Upper lobe of left lung (tissue), 6 donors: ENCODE measurements at regions not wholly inside any gene's neighbourhood (a gene's known extent, or its start where the extent isn't known, plus 50 kb on each side); places are given as distances from the start of the nearest gene placed in this dataset.

Experiments
- ATAC-seq, 2 donors: fragments of 200-7000 bp; cut with Tn5 transposase; one replicate each; pipeline ENCODE4 v1.9.1; 2022; ENCODE audit warnings: mild to moderate bottlenecking in 2 of 2, moderate library complexity in 2 of 2; ENCODE audit not compliant: low FRiP score in 2 of 2
- DNase-seq, 2 donors: peaks; one replicate each; pipeline ENCODE4 v3.0.0-alpha.2; 2019 to 2020
- H3K27ac ChIP-seq, 4 donors: fragments of 200-600 bp; sonication (generic); one replicate each; pipeline ENCODE4 v1.5.1; 2016 to 2019
- H3K27me3 ChIP-seq, 4 donors: fragments of 200-600 bp; sonication (generic); one replicate each; pipeline ENCODE4 v1.5.1; 2017 to 2019
- H3K36me3 ChIP-seq, 4 donors: fragments of 200-600 bp; sonication (generic); one replicate each; pipeline ENCODE4 v1.5.1; 2016 to 2019
- H3K4me1 ChIP-seq, 4 donors: fragments of 200-600 bp; sonication (generic); one replicate each; pipeline ENCODE4 v1.5.1; 2018 to 2019
- H3K4me3 ChIP-seq, 4 donors: fragments of 200-600 bp; sonication (generic); one replicate each; pipeline ENCODE4 v1.5.1; 2017 to 2019; ENCODE audit warnings: mild to moderate bottlenecking in 2 of 4, moderate library complexity in 1 of 4
- H3K9me3 ChIP-seq, 4 donors: fragments of 200-600 bp; sonication (generic); one replicate each; pipeline ENCODE4 v1.5.1; 2018 to 2019
- CTCF ChIP-seq, 6 experiments: fragments of 450-650 bp in 4 of 6; fragments of 200-600 bp in 2 of 6; sonication (generic) in 2 of 6; IDR thresholded peaks; one replicate each; pipeline ENCODE4 v1.5.1; 2016 to 2019; ENCODE audit warnings: antibody characterized with exemption in 6 of 6
- EP300 ChIP-seq, 4 donors: sonication (generic); formaldehyde crosslinking; IDR thresholded peaks; one replicate each; pipeline ENCODE4 v1.5.1; 2017; ENCODE audit warnings: antibody characterized with exemption in 4 of 4, control low read depth in 2 of 4
- POLR2A ChIP-seq, 4 donors: fragments of 450-650 bp; IDR thresholded peaks; one replicate each; pipeline ENCODE4 v1.5.1; 2016 to 2017; ENCODE audit warnings: antibody characterized with exemption in 4 of 4, mild to moderate bottlenecking in 2 of 4
- POLR2AphosphoS5 ChIP-seq, 2 donors: sonication (generic); formaldehyde crosslinking; IDR thresholded peaks; one replicate each; pipeline ENCODE4 v1.5.1; 2017; ENCODE audit warnings: antibody characterized with exemption in 2 of 2
- WGBS, 2 donors: methylation state at CpG; one replicate each; pipeline ENCODE4 v1.1.5; 2017 to 2018; 5-methylcytosine and 5-hydroxymethylcytosine counted together
- donor health status: DM: no; HTN: no; CAD: no; lungs with moderate emphysema.
- donor health status: DM: no; HTN: yes; CAD: no; lungs with severe emphysema.

- Histone ChIP-seq H3K36me3 (no peaks in the 10 kb centered on the region), H3K4me1 (peaks cover 6 to 12% (median 8%) of the 10 kb centered on the region in 4 donors), H3K27me3 (no peaks in the 10 kb centered on the region), H3K27ac (no peak overlapping the region), H3K4me3 (no peak overlapping the region), H3K9me3 (no peaks in the 10 kb centered on the region)
- TF ChIP-seq EP300 (IDR thresholded peaks at IDR 0.05) (no peak), POLR2A (IDR thresholded peaks at IDR 0.05) (no peak), CTCF (IDR thresholded peaks at IDR 0.05) (no peak), POLR2AphosphoS5 (IDR thresholded peaks at IDR 0.05) (no peak)
- ATAC-seq, result no peak
- DNase-seq, result no peak
- WGBS, 2 donors, result 74 to 81% methylated on average over 8 of the region's 8 CpGs
Observed at GRCh38 chr15:62745621-62746225, 296.8 kb upstream of the TPM1 start.

GRCh38 chr15:62748196-62748595 lies 294.4 kb upstream of the TPM1 start:
- Histone ChIP-seq H3K4me3 (no peak overlapping the region), H3K4me1 (no peaks in the 10 kb centered on the region), H3K9me3 (no peaks in the 10 kb centered on the region), H3K36me3 (no peaks in the 10 kb centered on the region), H3K27me3 (no peaks in the 10 kb centered on the region), H3K27ac (no peak overlapping the region)
- no peak for ATAC-seq
- TF ChIP-seq CTCF (IDR thresholded peaks at IDR 0.05) (no peak), EP300 (IDR thresholded peaks at IDR 0.05) (no peak), POLR2A (IDR thresholded peaks at IDR 0.05) (no peak), POLR2AphosphoS5 (IDR thresholded peaks at IDR 0.05) (no peak)
- no peak for DNase-seq
- whole genome bisulfite sequencing, 2 donors, result 82 to 95% methylated on average over 5 of the region's 5 CpGs

- no peak overlapping the region for H3K4me3 ChIP-seq
- no peak overlapping the region for H3K27ac ChIP-seq
- H3K4me1 ChIP-seq, result no peaks in the 10 kb centered on the region
- 94% methylated on average over 5 of the region's 5 CpGs for WGBS, 2 donors
- DNase-seq (no peak), ATAC-seq (no peak)
- no peaks in the 10 kb centered on the region for H3K9me3 ChIP-seq
- no peak for TF ChIP-seq EP300 (IDR thresholded peaks at IDR 0.05)
- TF ChIP-seq CTCF (IDR thresholded peaks at IDR 0.05), result no peak
- no peak for TF ChIP-seq POLR2A (IDR thresholded peaks at IDR 0.05)
- TF ChIP-seq POLR2AphosphoS5 (IDR thresholded peaks at IDR 0.05), result no peak
- no peaks in the 10 kb centered on the region for H3K27me3 ChIP-seq
- no peaks in the 10 kb centered on the region for H3K36me3 ChIP-seq
Observed at GRCh38 chr15:62749036-62749815, 293.3 kb upstream of the TPM1 start.

GRCh38 chr15:62750471-62750870 lies 292.1 kb upstream of the TPM1 start:
- WGBS, 2 donors, result 92 to 98% methylated on average over 4 of the region's 4 CpGs
- ATAC-seq, result no peak
- DNase-seq, result no peak
- H3K27ac ChIP-seq, result no peak overlapping the region
- no peaks in the 10 kb centered on the region for H3K4me1 ChIP-seq
- no peaks in the 10 kb centered on the region for H3K9me3 ChIP-seq
- no peaks in the 10 kb centered on the region for H3K36me3 ChIP-seq
- TF ChIP-seq EP300 (IDR thresholded peaks at IDR 0.05), result no peak
- no peak for TF ChIP-seq POLR2AphosphoS5 (IDR thresholded peaks at IDR 0.05)
- no peak for TF ChIP-seq POLR2A (IDR thresholded peaks at IDR 0.05)
- TF ChIP-seq CTCF (IDR thresholded peaks at IDR 0.05), result no peak
- H3K27me3 ChIP-seq, result no peaks in the 10 kb centered on the region
- no peak overlapping the region for H3K4me3 ChIP-seq
